Stimulated activated CD8-positive, alpha-beta memory T cell treated with anti-CD3 and anti-CD28 coated beads, Interleukin-7, amount 100 ng/mL, for 48 hours (primary cell): ENCODE measurements at regions not wholly inside any gene's neighbourhood (a gene's known extent, or its start where the extent isn't known, plus 50 kb on each side); places are given as distances from the start of the nearest gene placed in this dataset.

Source experiments
- DNase-seq, 2 donors: peaks; one replicate each; pipeline ENCODE4 v3.0.0-alpha.2; 2020; ENCODE audit warnings: low read depth in 1 of 2; ENCODE audit errors: extremely low read depth in 1 of 2

GRCh38 chr16:8519179-8519578 lies 71.1 kb downstream of the TMEM114 start:
- DNase-seq: no peak

DNA sequence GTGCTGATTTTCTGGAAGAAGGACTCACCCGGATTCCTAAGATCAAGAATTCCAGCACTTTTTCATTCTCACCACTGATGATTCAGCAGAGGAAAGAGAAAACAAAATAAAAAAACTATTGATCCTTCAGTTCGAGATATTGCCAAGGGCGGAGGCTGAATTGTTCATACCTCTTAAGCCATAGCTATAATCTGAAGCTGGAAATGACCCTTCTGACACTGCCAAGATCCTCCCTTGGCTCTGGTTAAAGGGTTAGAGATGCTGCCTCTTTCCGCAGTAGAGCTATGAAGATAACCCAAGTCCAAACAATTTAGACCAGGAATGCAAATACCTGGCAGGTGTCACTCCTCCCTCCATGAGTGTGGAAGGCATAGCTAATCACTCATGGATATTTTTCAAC lies 73.0 kb downstream of the TMEM114 start:
- no peak for DNase-seq

DNA sequence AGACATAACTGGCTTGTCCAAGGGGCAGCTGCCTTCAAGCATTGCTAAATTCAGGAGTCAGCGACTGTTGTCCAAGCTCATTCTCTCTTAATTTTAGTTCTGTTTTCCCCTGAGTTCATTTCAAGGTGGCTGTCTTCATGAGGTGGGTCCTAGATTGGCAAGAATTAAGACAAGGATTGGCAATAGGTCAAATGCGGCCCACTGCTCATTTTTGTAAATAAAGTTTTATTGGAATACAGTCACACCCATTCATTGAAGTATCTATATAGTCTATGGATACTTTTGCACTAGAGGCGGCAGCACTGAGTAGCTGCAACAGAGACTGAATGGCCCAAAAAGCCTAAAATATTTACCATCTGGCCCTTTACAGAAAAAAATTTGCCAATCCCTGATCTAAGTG lies 73.8 kb downstream of the TMEM114 start:
- no peak for DNase-seq

GRCh38 chr16:8512941-8513624 lies 77.2 kb downstream of the TMEM114 start:
- DNase-seq: no peak

DNA sequence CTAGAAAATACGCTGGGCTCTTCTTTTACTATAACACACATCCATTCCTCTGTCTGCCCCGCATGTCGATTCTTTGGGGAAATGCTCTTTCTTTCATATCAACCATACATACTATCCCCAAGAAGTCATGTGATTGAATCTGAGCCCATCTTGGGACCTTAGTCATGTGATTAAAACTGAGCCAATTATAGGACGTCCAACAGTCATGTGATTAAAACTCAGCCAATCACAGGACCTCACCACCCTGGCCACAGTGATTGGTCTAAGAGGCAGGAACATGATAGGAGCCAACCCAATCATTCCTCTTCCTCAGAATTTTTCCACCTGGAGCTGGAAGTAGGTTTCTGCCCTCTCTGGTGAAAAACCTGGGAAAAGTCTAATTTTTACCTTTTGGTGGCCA lies 78.8 kb downstream of the TMEM114 start:
- DNase-seq: no peak

DNA sequence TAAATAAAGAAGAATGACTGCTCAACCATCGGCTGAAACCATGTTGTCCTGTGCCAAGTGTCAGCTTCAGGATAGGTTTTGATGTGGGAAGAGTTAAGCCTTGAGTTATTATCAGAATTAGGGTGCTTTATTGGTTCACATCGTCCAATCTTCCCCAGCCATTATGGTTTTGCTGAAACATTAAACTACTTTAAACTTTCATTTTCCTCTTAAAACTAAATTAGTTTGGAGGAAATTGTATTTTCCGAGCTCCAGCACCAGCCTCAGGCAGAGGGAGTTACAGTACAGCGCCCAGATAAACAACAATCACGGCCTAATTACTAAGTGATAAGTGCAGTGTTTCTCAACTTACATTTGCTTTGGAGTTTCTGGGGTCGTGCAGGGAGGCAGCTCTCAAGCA lies 80.2 kb downstream of the TMEM114 start:
- DNase-seq: no peak

DNA sequence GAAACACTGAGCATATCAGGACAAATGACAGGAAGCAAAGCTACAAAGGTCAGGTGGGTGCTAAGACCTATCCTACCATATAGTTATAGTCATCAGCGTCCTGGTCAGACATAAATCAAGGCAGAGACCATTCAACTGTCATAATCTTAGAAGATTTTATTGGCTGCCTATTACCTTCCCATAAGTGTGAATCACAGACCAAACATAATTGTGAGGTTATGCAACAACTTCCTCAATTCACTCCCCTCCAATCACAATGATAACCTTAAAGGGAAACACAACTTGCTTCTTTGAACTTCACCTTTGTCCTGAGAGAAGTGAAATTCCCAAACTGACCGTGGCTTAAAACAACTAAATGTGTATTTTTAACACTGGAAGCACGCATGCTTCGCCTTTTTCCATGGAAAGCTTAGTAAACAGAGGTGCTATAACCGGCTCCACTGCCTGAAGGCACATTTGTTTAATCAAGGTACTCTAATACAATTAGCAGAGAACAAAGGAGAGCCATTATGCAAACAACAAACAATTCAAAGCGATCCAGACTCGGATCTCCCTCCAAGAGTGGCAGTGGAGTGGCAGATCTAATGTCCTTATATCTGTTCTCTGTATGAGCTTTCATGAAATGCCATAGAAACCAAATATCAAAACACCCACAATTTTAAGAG lies 84.9 kb downstream of the TMEM114 start:
- DNase-seq: no peak

GRCh38 chr16:8502446-8502845 lies 87.9 kb downstream of the TMEM114 start:
- no peak for DNase-seq

DNA sequence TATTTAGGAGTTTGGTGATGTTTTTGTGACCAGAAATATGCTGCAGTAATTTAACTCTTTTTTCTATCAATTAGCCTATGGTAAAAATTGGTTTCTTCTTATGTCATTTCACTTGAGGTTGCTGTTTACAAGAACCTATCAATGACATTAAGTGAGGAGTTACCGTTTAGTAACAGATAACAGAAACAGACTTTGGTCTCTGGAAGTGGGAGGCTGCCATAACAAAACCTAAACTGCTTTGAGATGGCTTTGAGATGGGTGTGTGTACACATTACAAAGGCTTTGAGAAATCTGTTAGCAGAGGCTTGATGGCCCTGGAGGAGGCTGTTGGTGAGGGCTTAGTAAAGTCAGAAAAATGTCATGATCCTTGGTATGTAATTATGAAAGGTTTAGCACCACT lies 90.0 kb downstream of the TMEM114 start:
- DNase-seq: no peak

- no peak for DNase-seq
Measured at GRCh38 chr16:8496364-8496763, 93.9 kb downstream of the TMEM114 start.

GRCh38 chr16:8493972-8494371 lies 96.3 kb downstream of the TMEM114 start:
- DNase-seq: no peak

- DNase-seq: no peak
Measured at GRCh38 chr16:8492690-8493089, 97.6 kb downstream of the TMEM114 start.

DNA sequence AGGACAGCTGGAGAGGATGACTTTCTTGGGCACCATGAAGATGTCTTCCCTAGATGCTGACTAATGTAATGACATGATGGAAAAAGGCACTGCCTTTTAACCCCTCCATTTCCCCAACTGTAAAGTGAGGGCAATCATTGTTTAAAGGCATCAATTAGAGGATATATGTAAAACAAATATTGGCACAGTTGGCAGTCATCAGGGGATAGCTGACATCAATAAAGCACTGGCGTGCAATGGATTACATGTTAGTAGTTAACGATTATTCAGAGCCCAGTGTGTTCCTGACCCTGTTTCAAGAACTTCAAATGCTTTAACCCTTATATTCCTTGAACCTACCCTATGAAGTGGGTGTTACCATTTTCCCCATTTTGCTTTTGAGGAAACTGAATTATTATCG lies 100.7 kb downstream of the TMEM114 start:
- no peak for DNase-seq

GRCh38 chr16:8486985-8487384 lies 103.3 kb downstream of the TMEM114 start:
- DNase-seq: no peak

DNA sequence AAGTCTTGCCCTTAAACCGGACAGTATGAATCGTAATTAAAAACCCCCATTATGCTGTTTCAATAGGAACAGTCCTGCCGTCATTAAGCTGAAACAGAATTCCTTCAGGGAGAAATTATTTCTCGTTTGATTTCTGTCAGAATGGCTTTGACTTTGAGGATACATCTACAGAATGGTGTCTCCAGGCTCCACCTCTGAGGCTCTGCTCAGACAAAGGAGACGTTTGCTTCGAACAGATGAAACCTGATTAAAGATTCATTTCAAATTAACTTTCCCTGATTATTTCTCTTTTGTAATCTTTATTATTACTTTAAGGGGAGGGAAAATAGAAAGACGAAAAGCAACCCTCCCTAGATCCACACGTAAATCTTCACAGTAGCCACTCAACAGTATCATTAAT lies 106.9 kb downstream of the TMEM114 start:
- no peak for DNase-seq

- no peak for DNase-seq
Measured at GRCh38 chr16:8481810-8482209, 108.5 kb downstream of the TMEM114 start.

GRCh38 chr16:8476824-8477223 lies 113.5 kb downstream of the TMEM114 start:
- DNase-seq: no peak

DNA sequence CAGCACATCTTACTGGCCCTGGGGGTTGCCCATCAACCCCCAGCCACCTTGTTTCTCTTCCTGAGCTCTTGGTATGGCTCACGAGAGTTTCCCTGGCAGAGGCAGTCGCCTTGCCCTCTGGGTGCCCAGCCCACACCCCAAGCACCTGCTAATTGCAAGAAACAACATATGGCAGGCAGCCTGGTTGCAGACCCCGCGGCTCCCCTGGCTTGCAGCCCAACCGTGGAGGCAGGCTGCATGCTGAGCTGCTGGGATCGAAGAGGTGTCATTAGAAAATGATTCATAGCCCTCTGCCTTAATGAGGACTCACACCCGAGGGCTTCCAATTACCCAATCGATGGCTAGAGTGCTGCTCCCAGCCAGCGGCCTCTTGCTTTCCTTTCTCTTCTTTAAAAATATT lies 115.7 kb downstream of the TMEM114 start:
- no peak for DNase-seq

- DNase-seq: no peak
Measured at GRCh38 chr16:8469102-8469778, 121.1 kb downstream of the TMEM114 start.

DNA sequence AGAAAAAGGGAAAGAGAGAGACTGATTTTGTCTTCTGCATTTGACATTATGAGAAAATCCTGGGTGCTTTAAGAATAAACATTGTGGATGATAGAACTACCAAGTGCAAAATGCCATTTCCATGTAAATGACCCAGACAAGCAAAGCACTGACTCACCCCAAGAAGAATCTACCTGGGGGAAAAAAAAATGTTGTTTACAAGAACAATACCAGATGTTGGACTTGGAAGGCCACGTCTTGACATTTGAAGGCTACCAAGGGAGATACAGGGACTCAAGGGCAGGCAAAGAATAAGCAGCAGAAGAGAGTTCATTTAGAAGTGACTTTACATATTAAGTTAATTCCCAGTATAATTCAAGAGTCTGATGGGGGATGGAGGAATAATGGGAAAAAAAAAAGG lies 125.3 kb downstream of the TMEM114 start:
- DNase-seq: no peak

DNA sequence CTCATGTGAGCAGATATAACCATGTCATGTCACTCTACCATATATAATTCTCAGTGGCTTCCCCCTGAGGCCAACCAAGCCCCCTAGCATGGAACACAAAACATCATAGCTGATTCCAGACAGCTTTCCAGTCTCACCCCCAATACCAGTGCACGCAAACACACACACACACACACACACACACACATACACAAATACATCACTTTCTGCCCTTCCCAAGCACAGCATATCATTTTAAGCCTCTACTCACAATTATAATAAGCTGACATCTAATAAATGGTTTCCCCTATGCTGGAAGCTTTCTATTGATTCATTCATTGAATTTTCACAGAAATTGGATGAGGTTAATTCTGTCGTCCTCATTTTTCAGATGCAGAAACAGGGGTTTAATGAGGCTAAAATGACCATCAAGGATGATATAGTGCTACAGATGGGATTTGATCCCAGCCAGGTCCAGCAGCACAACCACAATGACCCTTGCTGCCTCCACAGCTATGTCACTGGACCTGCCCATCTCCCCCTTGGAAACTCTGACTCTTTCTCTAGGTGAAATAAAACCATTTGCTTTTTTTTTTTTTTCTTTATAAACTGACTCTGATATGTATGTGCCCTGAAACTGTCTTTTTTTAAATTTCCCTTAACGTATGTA lies 131.1 kb downstream of the TMEM114 start:
- no peak for DNase-seq
